ENCODE measurements at regions not wholly inside any gene's neighbourhood (a gene's known extent, or its start where the extent isn't known, plus 50 kb on each side); places are given as distances from the start of the nearest gene placed in this dataset.

GRCh38 chr10:120368927-120369326 lies 88.1 kb upstream of the PLPP4 start:
- TF ChIP-seq CTCF (IDR thresholded peaks at IDR 0.05; ENCODE audit: poor library complexity) (no peak), EZH2 (IDR thresholded peaks at IDR 0.05; ENCODE audit: borderline replicate concordance) (no peak)
